GM10266 (cell line): ENCODE measurements at regions not wholly inside any gene's neighbourhood (a gene's known extent, or its start where the extent isn't known, plus 50 kb on each side); places are given as distances from the start of the nearest gene placed in this dataset.

Experiments
- DNase-seq: peaks from one replicate; pipeline ENCODE4 v3.0.0; 2012; ENCODE audit errors: extremely low spot score
- TF ChIP-seq, protein P1 (sequence below): IDR thresholded peaks from 2 replicates; pipeline ENCODE4 v1.5.1; 2012; ENCODE audit warnings: mild to moderate bottlenecking, low read depth; ENCODE audit not compliant: control insufficient read depth, insufficient read depth; ENCODE audit errors: missing control alignments

- DNase-seq, result no peak
- TF ChIP-seq, protein P1, sequence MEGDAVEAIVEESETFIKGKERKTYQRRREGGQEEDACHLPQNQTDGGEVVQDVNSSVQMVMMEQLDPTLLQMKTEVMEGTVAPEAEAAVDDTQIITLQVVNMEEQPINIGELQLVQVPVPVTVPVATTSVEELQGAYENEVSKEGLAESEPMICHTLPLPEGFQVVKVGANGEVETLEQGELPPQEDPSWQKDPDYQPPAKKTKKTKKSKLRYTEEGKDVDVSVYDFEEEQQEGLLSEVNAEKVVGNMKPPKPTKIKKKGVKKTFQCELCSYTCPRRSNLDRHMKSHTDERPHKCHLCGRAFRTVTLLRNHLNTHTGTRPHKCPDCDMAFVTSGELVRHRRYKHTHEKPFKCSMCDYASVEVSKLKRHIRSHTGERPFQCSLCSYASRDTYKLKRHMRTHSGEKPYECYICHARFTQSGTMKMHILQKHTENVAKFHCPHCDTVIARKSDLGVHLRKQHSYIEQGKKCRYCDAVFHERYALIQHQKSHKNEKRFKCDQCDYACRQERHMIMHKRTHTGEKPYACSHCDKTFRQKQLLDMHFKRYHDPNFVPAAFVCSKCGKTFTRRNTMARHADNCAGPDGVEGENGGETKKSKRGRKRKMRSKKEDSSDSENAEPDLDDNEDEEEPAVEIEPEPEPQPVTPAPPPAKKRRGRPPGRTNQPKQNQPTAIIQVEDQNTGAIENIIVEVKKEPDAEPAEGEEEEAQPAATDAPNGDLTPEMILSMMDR, result no peak
Measured at GRCh38 chr2:129727286-129727685, 252.2 kb upstream of the RAB6C start.

DNA sequence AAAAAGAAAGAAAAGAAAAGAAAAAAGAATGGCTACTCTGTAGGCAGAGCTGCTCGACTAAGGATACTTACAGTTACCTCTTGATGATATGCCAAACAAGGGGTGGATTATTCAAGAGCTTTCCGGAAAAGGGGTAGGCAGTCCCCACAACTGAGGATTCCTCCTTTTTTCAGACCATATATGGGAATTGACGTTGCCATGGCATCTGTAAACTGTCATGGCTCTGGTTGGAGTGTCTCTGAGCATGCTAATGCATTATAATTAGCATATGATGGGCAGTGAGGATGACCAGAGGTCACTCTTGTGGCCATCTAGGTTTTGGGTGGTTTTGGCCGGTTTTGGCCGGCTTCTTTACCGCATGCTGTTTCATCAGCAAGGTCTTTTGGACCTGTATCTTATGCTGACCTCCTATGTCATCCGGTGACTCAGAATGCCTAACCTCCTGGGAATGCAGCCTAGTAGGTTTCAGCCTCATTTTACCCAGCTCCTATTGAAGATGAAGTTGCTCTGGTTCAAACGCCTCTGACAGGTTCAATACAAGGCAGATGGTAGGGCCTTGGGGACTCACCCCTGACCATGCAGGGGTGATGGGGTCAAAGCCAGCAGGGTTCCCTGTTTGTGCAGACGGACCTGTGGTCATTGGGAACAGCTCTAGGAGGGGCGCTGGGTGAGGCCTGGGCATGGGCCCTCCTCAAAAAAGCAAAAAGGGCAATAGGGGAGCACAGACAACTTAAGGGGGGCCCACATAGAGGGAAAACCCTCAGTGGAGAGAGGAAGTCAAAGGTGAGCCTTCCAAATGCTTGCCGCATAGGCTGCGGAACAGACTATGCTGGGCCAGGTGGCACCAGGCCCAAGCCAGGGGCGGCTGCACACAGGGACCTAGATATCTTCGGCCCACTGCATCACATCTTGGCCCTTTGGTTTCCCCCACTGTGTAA is 251.2 kb upstream of the RAB6C start:
- no peak for DNase-seq
- TF ChIP-seq, protein P1, result no peak

DNA sequence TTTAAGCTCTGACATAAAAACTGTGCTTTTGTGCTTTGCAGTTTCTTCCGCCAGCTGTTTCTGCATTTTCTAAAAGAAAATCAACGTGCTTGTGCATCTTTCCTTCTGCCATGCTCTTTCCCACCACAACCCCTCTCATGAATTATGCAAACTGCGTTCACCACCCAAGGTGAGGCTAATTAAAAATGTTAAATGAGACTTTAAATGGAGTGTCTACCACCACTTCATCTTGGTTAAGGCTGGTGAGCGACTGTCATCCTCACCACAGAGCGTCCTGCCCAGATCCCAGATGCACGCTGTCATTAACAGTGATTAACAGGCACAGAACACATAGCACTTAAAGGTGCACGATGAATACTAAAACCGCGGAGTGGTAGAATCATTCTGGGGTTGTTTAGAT is 250.5 kb upstream of the RAB6C start:
- DNase-seq, result no peak
- TF ChIP-seq, protein P1, result no peak

- DNase-seq, result no peak
Measured at GRCh38 chr2:129729646-129730045, 249.8 kb upstream of the RAB6C start.

DNA sequence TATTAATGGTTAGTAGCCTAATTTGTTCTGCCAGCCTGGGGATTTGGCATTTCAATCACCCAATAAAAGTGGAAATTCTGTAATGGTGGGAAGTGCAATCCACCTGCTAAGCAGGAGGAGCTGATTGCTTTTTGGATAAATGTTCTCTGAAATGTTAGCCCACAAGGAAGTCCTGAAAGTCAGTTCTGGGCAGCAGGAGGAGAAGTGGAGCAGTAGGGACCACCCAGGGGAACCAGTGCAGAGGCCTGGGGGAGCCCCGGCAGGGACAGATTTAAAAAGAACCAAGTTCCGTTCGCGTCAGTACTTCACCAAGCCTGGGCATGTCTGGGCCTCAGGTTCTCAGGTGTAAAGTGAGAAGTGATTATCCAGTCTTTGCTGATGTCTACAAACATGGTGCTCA is 248.5 kb upstream of the RAB6C start:
- TF ChIP-seq, protein P1, result no peak
- DNase-seq, result no peak

More at GRCh38 chr2:129729646-129730045, 249.8 kb upstream of the RAB6C start:
- TF ChIP-seq, protein P1, result no peak

- TF ChIP-seq, protein P1, result no peak
- no peak for DNase-seq
Measured at GRCh38 chr2:129731907-129732629, 247.4 kb upstream of the RAB6C start.

DNA sequence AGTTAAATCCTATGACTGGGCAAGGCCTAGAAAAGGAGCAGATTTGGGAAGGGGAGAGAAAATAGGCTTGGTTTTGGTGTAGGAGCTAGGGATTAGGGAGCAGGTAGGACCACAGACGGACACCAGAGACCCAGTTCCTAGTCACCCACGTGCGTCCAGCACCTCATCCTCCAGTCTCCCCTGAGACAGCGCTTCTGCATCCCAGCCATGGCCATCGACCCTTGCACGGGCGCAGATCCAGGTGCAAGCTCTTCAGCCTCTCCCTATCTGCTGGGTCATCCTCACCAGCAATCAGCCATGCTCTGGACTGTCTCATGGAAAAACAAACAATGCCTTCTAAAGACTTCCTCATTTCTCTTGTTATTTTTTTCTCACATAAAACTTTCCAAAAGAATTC is 246.8 kb upstream of the RAB6C start:
- TF ChIP-seq, protein P1, result no peak
- no peak for DNase-seq
